ENCODE measurements at regions not wholly inside any gene's neighbourhood (a gene's known extent, or its start where the extent isn't known, plus 50 kb on each side); places are given as distances from the start of the nearest gene placed in this dataset.

GRCh38 chr2:46841621-46842020, 74.0 kb downstream of the MCFD2 start:
- H3K4me3 ChIP-seq (replicated peaks in 1 of 2; ENCODE audit: low read depth in 2 of 2, low read length in 2 of 2), result no peak overlapping the region
- no peak for DNase-seq (ENCODE audit: low read depth in 2 of 2)
- TF ChIP-seq CTCF (IDR thresholded peaks at IDR 0.05; ENCODE audit: low read depth, low read length), result no peak

- DNase-seq (ENCODE audit: low read depth in 2 of 2), result no peak
- no peak overlapping the region for H3K4me3 ChIP-seq (replicated peaks in 1 of 2; ENCODE audit: low read depth in 2 of 2, low read length in 2 of 2)
- TF ChIP-seq CTCF (IDR thresholded peaks at IDR 0.05; ENCODE audit: low read depth, low read length), result no peak
These were observed 76.6 kb downstream of the MCFD2 start for GRCh38 chr2:46839045-46839444.

GRCh38 chr2:46837704-46838103, 77.9 kb downstream of the MCFD2 start:
- no peak for TF ChIP-seq CTCF (IDR thresholded peaks at IDR 0.05; ENCODE audit: low read depth, low read length)
- DNase-seq (ENCODE audit: low read depth in 2 of 2), result no peak
- no peak overlapping the region for H3K4me3 ChIP-seq (replicated peaks in 1 of 2; ENCODE audit: low read depth in 2 of 2, low read length in 2 of 2)

- no peak for TF ChIP-seq CTCF (IDR thresholded peaks at IDR 0.05; ENCODE audit: low read depth, low read length)
- no peak overlapping the region for H3K4me3 ChIP-seq (replicated peaks in 1 of 2; ENCODE audit: low read depth in 2 of 2, low read length in 2 of 2)
- no peak for DNase-seq (ENCODE audit: low read depth in 2 of 2)
These were observed 78.5 kb downstream of the MCFD2 start for GRCh38 chr2:46837112-46837454.

GRCh38 chr2:46836295-46837111, 79.1 kb downstream of the MCFD2 start:
- TF ChIP-seq CTCF (IDR thresholded peaks at IDR 0.05; ENCODE audit: low read depth, low read length), result no peak
- peak; percentile 58 to 59 for DNase-seq (ENCODE audit: low read depth in 2 of 2)
- no peak overlapping the region for H3K4me3 ChIP-seq (replicated peaks in 1 of 2; ENCODE audit: low read depth in 2 of 2, low read length in 2 of 2)

GRCh38 chr2:46835520-46835919, 80.1 kb downstream of the MCFD2 start:
- TF ChIP-seq CTCF (IDR thresholded peaks at IDR 0.05; ENCODE audit: low read depth, low read length), result no peak
- DNase-seq (ENCODE audit: low read depth in 2 of 2), result no peak
- no peak overlapping the region for H3K4me3 ChIP-seq (replicated peaks in 1 of 2; ENCODE audit: low read depth in 2 of 2, low read length in 2 of 2)

GRCh38 chr2:46832543-46832942, 83.1 kb downstream of the MCFD2 start:
- no peak for TF ChIP-seq CTCF (IDR thresholded peaks at IDR 0.05; ENCODE audit: low read depth, low read length)
- no peak overlapping the region for H3K4me3 ChIP-seq (replicated peaks in 1 of 2; ENCODE audit: low read depth in 2 of 2, low read length in 2 of 2)
- no peak for DNase-seq (ENCODE audit: low read depth in 2 of 2)
